PFSK-1 (cell line): ENCODE measurements at regions not wholly inside any gene's neighbourhood (a gene's known extent, or its start where the extent isn't known, plus 50 kb on each side); places are given as distances from the start of the nearest gene placed in this dataset.

Experiments used
- FOXP2 ChIP-seq: optimal IDR thresholded peaks from 2 replicates; pipeline ENCODE3; 2011; ENCODE audit warnings: borderline replicate concordance, control low read depth, inconsistent platforms; ENCODE audit not compliant: insufficient read depth; ENCODE audit errors: extremely low read length, extremely low read depth
- POLR2AphosphoS5 ChIP-seq: IDR thresholded peaks from 2 replicates; pipeline ENCODE4 v1.6.1; 2012; ENCODE audit warnings: low read depth, mild to moderate bottlenecking, control low read depth, low read length, moderate library complexity
- REST ChIP-seq, 2 experiments: IDR thresholded peaks; 2 replicates each; pipeline versions ENCODE4 v1.6.1 to v1.8.0; 2011 to 2012; ENCODE audit warnings: low read depth in 2 of 2, low read length in 2 of 2, control low read depth in 1 of 2, inconsistent platforms in 1 of 2, mild to moderate bottlenecking in 1 of 2, moderate library complexity in 1 of 2; ENCODE audit not compliant: insufficient read depth in 1 of 2
- SIN3A ChIP-seq: IDR thresholded peaks from 2 replicates; pipeline ENCODE4 v1.6.1; 2012; ENCODE audit warnings: mild to moderate bottlenecking, low read length, moderate library complexity, borderline replicate concordance; ENCODE audit not compliant: insufficient read depth
- TAF1 ChIP-seq: IDR thresholded peaks from 2 replicates; pipeline ENCODE4 v1.6.1; 2012; ENCODE audit warnings: low read length, control low read depth, borderline replicate concordance; ENCODE audit not compliant: insufficient read depth

- TF ChIP-seq POLR2AphosphoS5 (no peak), TAF1 (no peak)
These were observed 197.9 kb upstream of the TWIST2 start for GRCh38 chr2:238649936-238650518.

DNA sequence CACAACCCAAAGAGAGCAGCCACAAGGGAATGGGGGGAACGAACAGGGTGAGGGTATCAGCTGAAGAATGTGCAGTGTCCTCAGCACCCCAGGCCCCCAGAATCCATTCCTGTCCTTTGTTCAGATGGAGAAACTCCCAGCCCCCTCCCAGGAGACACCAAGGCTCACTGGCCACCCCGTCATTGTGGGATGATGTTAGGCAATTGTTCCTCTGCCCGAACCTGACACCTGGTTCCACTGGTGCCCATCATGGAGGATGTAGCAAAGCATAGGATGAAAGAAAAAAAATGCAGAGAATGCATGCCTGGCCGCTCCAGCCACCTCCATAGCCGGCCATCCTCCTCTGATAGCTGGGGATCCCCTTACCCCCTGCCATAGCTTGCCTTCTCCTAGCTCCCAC is 197.3 kb upstream of the TWIST2 start:
- TF ChIP-seq TAF1 (no peak), SIN3A (no peak), REST (IDR thresholded peaks at IDR 0.05; ENCODE audit: insufficient read depth in 1 of 2, low read depth in 2 of 2, low read length in 2 of 2) (no peak), FOXP2 (no peak), POLR2AphosphoS5 (no peak)

DNA sequence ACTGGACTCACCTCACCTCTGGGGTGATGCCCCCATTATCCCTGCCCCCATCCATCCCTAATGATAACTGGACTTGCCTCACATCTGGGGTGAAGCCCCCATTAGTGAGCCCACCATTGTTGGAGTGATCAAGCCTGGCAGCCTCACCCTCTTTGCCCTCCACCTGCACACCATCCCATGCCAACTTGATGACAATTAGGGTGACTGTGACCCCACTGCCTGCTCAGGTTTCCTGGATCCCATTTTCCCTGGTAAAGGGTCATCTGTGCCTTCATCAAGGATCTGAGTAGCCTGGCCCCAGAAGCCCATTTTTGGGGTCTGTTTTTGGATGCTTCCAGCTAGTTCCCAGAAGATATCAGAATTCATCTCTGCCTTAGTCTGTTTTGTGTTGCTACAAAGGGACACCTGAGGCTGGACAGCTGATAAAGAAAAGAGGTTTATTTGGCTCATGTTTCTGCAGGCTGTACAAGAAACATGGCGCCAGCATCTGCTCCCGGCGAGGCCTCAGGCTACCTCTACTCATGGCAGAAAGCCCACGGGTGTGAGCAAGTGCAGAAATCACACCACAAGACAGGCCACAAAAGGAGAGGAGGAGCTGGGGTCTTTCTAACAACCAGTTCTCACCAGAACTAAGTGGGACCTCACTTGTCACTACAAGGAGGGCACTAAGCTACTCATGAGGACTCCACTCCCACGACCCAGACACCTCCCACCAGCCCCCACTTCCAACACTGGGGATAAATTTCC is 196.4 kb upstream of the TWIST2 start:
- TF ChIP-seq SIN3A (no peak), REST (IDR thresholded peaks at IDR 0.05; ENCODE audit: insufficient read depth in 1 of 2, low read depth in 2 of 2, low read length in 2 of 2) (no peak), FOXP2 (no peak), POLR2AphosphoS5 (no peak), TAF1 (no peak)

DNA sequence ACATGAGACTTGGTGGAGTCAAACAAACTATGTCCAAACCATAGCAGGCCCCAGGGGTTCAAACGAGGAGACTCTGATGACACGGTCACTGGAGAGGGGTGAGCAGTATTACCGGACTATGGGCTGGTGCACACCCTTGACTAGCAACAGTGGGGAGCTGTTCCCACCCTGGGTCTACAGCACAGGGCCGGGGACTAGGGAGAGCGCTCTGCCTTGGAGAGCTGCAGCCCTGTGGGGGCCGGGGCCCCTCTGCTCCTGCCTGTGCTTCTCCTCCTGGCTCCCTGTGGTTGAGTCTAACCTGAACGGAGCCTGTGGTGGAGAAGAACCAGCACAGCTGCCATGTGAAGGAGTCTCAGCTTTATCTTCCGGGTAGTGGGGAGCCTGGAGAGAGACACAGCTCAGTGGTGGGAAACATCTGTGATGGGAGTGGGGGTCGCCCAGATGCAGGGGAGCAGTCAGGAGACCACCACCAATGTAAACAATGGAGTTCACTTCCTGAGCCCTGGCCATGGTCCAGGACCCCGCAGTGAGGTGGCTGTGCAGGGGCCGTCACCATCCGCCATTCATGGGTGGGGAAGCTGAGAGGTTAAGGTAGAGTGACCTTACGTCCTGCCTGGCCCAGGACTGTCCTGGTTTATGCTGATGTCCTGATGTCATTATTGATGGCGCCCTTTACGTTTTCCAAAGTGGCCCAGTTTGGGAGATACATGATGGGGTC is 195.7 kb upstream of the TWIST2 start:
- no peak for TF ChIP-seq POLR2AphosphoS5
- no peak for TF ChIP-seq TAF1
- no peak for TF ChIP-seq REST (IDR thresholded peaks at IDR 0.05; ENCODE audit: insufficient read depth in 1 of 2, low read depth in 2 of 2, low read length in 2 of 2)
- TF ChIP-seq FOXP2: no peak
- no peak for TF ChIP-seq SIN3A

DNA sequence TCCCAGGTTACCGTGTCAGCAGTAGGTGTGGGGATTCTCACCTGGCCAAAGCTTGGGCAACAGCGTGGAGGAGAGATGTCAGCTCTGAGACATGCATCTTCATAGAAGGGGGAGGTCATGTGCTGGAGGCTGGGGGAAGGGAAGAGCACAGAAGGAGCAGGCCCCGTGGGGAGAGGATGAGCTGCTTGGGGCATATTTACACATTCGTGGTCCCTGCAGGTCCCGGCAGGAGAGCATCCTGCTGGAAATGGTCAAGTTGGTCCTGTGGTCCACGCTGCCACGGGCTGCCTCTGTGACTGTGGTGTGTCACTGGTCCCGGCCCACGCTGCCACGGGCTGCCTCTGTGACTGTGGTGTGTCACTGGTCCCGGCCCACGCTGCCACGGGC is 195.1 kb upstream of the TWIST2 start:
- TF ChIP-seq FOXP2: no peak

GRCh38 chr2:238653431-238654109 is 194.3 kb upstream of the TWIST2 start:
- no peak for TF ChIP-seq TAF1
- no peak for TF ChIP-seq FOXP2
- TF ChIP-seq REST (IDR thresholded peaks at IDR 0.05; ENCODE audit: insufficient read depth in 1 of 2, low read depth in 2 of 2, low read length in 2 of 2): no peak
- TF ChIP-seq SIN3A: no peak
- TF ChIP-seq POLR2AphosphoS5: no peak
